Stimulated activated CD8-positive, alpha-beta memory T cell treated with anti-CD3 and anti-CD28 coated beads, Interleukin-12 subunit alpha, Interleukin-12 subunit beta, amount 100 ng/mL, for 24 hours (primary cell): ENCODE measurements at regions not wholly inside any gene's neighbourhood (a gene's known extent, or its start where the extent isn't known, plus 50 kb on each side); places are given as distances from the start of the nearest gene placed in this dataset.

Source experiments
- DNase-seq: peaks from one replicate; pipeline ENCODE4 v3.0.0-alpha.2; 2020; ENCODE audit errors: extremely low read depth

- DNase-seq: no peak
Measured at GRCh38 chr13:40384976-40385857, 281.2 kb downstream of the FOXO1 start.

GRCh38 chr13:40385858-40386180 lies 280.6 kb downstream of the FOXO1 start:
- no peak for DNase-seq

- no peak for DNase-seq
Measured at GRCh38 chr13:40386586-40386985, 279.9 kb downstream of the FOXO1 start.

- DNase-seq: no peak
Measured at GRCh38 chr13:40387775-40388174, 278.7 kb downstream of the FOXO1 start.

GRCh38 chr13:40388617-40389016 lies 277.8 kb downstream of the FOXO1 start:
- peak; percentile 63 for DNase-seq

GRCh38 chr13:40389081-40389641 lies 277.3 kb downstream of the FOXO1 start:
- no peak for DNase-seq

- no peak for DNase-seq
Measured at GRCh38 chr13:40390401-40390916, 276.0 kb downstream of the FOXO1 start.

- DNase-seq: no peak
Measured at GRCh38 chr13:40391788-40392187, 274.7 kb downstream of the FOXO1 start.

- no peak for DNase-seq
Measured at GRCh38 chr13:40394304-40394985, 272.0 kb downstream of the FOXO1 start.

- no peak for DNase-seq
Measured at GRCh38 chr13:40398065-40398464, 268.4 kb downstream of the FOXO1 start.

- no peak for DNase-seq
Measured at GRCh38 chr13:40399756-40400155, 266.7 kb downstream of the FOXO1 start.

- DNase-seq: no peak
Measured at GRCh38 chr13:40401911-40402776, 264.3 kb downstream of the FOXO1 start.

- no peak for DNase-seq
Measured at GRCh38 chr13:40402931-40403431, 263.5 kb downstream of the FOXO1 start.

GRCh38 chr13:40403509-40404241 lies 262.8 kb downstream of the FOXO1 start:
- DNase-seq: no peak

- DNase-seq: no peak
Measured at GRCh38 chr13:40404407-40404806, 262.0 kb downstream of the FOXO1 start.

GRCh38 chr13:40404967-40405716 lies 261.3 kb downstream of the FOXO1 start:
- DNase-seq: no peak

- DNase-seq: no peak
Measured at GRCh38 chr13:40406405-40407120, 259.9 kb downstream of the FOXO1 start.

- DNase-seq: no peak
Measured at GRCh38 chr13:40407567-40407966, 258.9 kb downstream of the FOXO1 start.

GRCh38 chr13:40408602-40409001 lies 257.8 kb downstream of the FOXO1 start:
- DNase-seq: no peak
